ENCODE measurements at regions not wholly inside any gene's neighbourhood (a gene's known extent, or its start where the extent isn't known, plus 50 kb on each side); places are given as distances from the start of the nearest gene placed in this dataset.
"Not testable (repeated sequence)": the region's sequence is repeated elsewhere in the genome, so short reads cannot be mapped to it uniquely, and the experiment has no call there.

DNA sequence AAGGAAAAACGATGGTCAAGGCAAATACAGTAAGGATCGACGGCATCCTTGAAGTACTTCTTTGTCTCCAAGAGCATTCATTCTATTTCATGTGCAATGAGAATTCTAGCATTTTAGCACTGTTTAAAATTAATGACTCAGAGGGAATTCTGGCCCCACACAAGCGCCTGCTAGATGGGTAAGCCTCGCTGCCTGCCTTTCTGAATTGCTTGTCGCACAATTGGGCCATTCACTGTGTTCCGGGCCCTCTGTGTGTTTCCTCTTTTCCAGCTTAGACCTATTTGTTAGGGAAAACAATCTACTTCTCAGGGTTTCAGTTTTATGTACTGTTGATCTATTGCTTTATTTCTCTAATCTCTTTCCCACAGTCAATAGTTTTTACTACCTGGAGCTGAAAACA is 204.7 kb upstream of the ZNF32 start:
- DNase-seq (ENCODE audit: low spot score) = no peak

DNA sequence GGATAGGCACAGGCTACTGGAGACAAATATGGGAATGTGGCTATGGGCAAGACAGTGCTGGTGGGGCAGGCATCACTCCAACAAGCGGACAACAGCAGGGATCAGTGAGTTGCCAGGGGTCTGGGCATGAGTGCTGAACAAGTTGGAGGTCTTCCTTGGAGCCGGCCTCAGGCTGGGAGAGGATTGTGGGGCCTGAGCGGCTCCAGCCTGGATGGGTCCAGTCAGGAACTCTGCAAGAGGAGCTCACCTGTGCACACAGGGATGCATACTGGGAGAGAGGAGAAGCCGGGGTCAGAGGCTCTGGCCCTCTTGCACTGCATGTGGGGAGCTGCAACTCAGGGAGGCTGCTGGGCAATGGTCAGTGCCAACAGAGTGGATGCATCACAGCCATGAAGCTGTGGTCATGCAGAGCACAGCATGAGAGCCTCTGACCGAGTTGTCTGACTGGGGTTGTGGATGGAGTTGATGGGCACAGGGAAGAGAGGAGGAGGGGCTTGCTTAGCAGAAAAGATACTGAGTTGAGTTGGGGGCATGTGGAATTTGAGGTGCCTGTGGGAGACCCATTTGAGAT is 204.0 kb upstream of the ZNF32 start:
- no peak for DNase-seq (ENCODE audit: low spot score)

DNA sequence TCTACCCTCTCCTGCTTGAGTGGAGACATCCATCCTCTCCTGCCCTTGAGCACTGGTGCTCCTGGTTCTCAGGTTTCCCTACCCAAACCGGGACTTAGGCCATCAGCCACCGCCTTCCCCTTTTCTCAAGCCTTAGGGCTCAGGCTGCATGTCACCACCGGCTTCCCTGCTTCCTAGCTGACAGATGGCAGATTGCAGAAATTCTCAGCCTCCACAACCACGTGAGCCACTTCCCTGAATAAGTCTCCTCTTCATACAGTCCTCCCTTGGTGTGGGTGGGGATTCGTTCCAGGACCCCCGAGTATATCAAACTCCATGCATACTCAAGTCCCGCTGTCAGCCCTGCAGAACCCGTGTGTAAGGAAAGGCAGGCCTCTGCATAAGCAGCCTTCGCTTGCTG is 203.5 kb upstream of the ZNF32 start:
- no peak for DNase-seq (ENCODE audit: low spot score)

DNA sequence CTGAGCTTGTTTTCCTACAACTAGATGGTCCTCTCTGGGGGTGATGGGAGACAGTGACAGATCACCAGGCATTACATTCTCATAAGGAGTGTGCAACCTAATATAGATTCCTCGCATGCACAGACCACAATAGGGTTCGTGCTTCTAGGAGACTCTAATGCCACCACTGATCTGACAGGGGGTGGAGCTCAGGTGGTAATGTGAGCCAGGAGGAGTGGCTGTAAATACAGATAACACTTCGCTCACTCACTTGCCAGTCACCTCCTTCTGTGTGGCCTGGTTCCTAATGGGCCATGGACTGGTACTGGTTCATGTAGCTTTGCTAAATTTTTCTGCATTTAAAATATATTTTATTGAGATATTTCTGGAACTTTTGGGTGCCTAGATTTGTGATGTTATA is 202.3 kb upstream of the ZNF32 start:
- DNase-seq (ENCODE audit: low spot score) = no peak

DNA sequence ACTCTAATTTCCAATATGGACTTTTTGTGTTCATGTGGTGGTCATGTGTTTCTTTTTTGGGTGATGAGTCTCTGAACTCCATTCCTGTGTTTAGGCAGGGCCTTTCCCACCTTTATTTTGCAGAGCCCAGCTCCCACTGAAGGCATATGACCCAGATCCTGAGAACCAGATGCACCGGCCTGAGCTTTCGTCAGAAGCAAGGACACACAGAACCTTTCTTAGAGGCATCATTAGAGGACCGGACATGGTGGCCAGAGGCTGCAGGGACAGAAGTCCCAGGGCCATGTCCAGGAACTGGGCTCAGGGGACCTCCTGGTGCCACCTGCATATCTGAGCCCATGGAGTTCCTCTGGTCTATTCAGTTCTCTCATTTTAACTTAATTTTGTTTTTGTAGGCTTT is 200.9 kb upstream of the ZNF32 start:
- no peak for DNase-seq (ENCODE audit: low spot score)

DNA sequence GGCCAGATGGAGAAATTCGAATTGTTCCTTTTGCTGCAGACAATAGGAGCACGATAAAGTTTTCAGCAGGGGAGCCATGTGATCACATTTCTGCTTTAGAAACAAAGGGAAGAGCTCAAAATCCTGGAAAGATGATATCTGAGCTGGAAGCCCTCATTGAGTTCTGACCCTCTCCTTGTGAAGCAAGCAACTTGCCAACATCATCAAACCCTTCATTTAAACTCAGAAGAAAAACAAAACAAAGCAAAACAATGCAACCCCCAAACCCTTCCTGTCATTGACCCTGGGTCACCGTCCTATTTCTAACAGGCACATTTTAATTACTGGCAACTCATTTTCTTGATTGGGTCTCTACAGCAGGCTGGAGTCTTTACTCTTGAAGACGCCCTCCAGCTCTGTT is 198.3 kb upstream of the ZNF32 start:
- DNase-seq (ENCODE audit: low spot score) = no peak

DNA sequence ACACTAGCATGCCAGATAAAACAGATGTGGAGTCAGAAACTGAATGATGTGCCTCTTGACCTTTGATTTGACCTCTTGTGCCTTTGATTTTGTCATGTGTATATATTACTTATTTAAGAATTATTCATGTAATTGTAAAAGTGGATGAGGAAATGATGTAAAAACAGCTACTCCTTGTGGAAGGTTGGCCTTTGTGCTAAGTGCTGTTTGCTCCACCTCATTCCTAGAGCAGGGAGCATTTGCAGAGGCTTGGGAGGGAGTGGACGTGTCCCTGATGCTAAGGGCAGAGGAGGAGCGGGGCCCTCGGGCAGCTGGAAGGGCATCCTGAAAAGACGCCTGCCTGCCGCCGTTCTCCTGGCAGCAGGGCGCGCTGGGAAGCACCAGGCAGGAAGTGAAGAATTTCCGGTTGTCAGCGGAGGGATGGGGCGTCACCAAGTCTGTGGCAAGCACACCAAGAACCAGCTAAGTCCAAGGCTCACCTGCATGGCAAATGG is 197.6 kb upstream of the ZNF32 start:
- DNase-seq (ENCODE audit: low spot score) = no peak

DNA sequence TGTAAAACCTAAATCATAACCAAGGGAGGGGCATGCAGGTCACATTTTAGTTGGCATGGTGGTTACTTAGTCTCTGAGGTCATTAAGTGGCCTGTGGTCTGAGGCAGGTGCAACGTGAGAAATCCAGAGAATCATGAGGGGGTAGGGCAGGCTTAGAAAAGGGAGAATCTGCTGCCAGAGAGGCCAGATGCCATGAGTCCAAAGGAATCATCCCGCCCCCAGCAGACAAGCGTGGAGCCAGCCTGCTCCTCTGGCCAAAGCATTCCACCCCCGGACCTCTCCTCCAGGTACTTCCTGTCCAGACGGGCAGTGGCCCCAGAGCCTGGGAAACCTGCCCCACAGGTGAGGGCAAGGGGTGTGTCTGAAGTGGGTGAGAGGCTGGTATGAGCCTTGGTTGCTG is 196.4 kb upstream of the ZNF32 start:
- DNase-seq (ENCODE audit: low spot score) = no peak

DNA sequence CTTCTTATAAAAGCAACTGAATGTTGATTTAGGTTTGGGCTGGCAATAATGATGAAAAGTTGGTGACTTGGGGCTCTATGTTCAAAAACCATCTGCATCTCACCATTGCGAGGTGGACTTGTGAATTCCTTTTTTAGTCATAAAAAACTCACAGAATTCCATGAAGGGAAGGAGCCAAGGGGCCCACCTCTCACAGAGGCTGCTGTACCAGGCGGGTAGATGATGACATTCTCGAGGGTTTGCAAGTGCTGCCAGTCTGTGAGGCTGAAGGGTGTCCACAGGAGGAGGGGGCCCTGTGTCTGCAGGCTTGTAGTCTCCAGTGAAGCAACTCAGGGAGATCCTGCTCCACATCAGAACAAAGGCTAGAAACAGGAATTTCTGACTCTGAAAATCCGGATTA is 195.5 kb upstream of the ZNF32 start:
- DNase-seq (ENCODE audit: low spot score) = no peak

DNA sequence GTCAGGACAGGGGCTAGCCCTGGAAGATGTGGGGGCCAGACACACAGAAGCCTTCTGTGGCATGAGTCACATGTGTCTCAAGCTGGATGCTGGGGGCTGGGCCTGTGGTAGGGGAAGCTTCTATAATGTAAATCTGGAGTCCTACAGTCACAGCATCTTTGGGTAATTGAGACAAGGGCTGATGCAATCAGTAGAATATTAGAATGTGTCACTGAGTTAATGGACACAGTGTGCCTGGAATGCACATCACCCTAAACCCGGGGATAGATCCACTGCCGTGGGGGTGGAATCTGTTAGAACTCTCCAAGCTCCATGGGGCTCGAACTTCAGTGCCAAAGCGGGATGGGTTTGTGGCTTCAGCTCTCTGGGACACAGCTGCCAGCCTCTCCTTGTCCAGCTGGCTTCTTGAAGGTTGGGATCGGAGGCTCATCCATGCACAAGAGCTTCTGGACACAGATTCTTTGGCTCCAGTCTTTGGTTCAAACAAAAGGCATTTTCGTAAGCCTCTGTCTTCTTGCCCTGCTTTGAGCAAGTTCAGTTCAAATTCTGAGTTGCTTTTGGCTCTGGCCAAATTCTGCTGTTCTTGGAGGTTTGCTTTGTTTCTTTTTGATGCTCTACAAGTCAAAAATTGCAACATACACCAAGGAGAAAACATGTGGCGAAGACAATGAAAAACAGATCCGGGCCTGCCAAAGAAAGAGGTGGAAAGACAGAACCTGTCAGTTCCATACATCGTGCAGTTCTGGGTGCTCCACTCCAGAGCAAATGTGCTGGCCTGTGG is 194.8 kb upstream of the ZNF32 start:
- peak; percentile 43 for DNase-seq (ENCODE audit: low spot score)

DNA sequence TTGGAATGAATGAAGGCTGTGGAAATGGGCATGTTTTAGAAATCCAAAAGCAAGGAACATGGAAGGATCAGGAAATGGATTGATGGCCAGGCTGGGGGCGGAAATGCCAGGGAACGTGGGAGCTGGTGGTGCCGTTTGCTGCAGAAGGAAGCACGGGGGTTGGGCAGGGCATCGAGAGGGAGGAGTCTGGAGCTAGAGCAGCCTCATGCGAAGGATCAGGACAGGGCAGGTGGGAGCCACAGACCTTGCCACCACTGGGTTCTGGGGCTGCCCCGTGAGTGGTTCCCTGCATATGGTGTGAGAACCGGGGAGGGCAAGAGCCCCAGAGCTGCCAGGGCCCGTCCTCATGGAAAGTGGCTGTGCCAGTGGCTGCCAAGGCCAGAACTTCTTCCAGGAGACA is 193.8 kb upstream of the ZNF32 start:
- no peak for DNase-seq (ENCODE audit: low spot score)

DNA sequence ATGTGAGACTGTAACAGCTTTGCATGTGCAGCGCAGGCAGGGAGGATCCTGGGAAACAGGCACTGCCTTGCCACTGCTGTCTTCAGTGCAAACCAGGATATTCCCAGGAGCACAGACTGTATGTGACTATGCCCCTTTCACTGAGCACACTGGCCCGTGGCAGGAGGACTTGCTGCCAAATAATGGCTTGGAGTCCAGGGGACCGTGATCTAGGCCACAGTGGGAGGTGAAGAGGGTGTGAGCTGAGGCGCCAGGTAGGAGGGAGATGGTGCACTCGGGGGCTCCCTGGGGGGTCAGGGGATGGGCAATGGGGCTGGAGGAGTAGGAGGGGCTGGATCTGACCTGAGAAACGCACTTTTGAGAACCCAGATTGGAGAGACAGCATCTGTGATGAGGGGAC is 193.4 kb upstream of the ZNF32 start:
- DNase-seq (ENCODE audit: low spot score) = no peak

DNA sequence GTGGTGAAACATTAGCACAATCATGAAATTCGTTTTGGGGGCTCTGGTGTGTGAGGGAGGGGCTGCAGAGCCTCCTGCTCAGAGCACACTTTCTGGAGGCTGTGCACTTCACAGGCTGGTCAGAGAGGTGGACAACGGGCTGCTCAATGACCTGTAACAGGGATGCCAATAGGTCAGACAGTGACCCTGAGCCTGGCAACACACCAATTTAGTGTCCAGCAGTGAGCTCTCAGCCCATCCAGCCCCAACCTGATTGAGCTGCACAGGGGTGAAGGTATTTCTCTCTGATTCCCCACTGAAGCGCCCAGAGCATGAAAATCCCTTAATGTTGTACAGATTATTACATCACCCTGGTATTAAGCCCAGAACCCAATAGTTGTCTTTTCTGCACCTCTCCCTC is 191.3 kb upstream of the ZNF32 start:
- no peak for DNase-seq (ENCODE audit: low spot score)

DNA sequence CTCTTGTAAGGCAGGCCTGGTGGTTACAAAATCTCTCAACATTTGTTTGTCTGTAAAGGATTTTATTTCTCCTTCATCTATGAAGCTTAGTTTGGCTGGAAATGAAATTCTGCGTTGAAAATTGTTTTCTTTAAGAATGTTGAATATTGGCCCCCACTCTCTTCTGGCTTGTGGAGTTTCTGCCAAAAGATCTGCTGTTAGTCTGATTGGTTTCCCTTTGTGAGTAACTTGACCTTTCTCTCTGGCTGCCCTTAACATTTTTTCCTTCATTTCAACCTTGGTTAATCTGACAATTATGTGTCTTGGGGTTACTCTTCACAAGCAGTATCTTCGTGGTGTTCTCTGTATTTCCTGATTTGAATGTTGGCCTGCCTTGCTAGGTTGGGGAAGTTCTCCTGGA is 186.1 kb upstream of the ZNF32 start:
- not testable (repeated sequence) for DNase-seq (ENCODE audit: low spot score)

DNA sequence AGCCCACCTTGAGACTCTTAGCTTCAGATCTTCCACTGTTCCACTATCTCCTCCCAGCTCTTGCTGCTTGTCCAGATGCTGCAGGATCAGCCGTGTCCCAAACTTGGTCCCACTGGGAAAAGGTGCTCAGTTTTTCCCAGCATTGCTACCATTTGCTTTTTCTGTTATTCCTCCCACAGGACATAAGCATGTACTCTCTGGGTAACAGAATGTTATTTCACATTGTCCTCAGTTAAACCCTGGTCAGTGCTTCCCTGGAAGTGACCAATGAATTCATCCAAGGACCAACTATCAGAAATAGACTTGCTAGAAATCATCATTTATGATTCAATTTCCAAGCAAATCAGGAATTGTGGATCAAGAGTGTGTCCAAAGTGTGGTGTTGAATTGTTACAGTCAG is 179.2 kb upstream of the ZNF32 start:
- DNase-seq (ENCODE audit: low spot score) = no peak

DNA sequence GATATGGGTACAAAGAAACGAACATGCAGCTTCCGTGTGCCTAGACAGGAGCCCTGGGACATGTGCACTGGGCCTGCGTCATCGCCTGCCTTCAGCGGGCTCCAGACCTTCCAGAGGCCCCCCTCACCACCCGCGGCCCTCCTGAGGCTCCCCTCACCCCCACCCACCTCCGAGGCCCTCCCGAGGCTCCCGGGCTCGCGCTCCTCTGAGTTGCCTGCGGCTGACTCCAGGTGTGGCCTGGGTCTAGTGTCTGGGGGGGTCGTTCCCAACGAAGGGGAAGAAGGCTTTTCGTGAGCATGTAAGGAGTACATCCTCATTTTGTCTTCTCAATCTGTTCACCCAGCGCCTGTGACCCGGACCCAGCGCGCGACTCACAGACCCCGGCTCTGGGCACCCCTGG is 177.3 kb upstream of the ZNF32 start:
- DNase-seq (ENCODE audit: low spot score) = no peak

DNA sequence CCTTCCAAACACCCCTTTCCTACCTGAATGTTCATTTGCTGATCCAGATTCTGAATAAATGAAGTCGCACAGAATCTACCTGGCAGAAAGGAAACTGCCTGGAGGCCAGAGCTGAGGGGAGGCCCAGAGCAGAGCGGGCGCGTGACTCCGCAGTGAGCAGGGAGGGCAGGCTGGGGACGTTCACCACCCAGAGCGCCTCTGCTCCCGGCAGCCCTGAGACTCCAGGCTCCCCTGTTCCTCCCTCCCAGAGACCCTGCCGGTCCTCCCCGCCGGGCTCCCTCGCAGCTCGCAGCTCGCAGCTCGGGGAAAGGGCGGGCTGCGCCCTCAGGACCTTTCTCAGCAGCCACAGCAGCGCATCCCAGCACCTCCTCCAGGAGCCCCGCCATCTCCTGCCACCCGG is 176.7 kb upstream of the ZNF32 start:
- no peak for DNase-seq (ENCODE audit: low spot score)

DNA sequence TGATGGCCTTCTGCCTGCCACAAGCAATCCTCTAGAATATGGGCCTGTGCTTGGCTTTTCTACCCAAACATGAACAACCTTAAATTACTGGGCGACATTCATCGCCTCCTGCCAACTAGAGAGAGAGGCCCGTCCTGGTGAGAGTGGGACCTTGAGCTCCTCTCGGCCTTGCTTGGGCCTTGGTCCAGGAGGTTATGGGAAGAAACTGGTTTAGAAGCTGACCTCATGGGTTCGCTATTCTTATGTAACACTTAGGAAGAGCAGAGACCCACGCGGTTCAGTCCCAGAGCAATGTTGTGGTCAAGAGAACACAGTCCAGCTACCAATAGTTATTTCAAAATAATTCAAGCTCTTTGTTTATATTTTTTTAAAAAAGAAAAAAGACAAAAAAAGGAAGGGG is 176.3 kb upstream of the ZNF32 start:
- no peak for DNase-seq (ENCODE audit: low spot score)

DNA sequence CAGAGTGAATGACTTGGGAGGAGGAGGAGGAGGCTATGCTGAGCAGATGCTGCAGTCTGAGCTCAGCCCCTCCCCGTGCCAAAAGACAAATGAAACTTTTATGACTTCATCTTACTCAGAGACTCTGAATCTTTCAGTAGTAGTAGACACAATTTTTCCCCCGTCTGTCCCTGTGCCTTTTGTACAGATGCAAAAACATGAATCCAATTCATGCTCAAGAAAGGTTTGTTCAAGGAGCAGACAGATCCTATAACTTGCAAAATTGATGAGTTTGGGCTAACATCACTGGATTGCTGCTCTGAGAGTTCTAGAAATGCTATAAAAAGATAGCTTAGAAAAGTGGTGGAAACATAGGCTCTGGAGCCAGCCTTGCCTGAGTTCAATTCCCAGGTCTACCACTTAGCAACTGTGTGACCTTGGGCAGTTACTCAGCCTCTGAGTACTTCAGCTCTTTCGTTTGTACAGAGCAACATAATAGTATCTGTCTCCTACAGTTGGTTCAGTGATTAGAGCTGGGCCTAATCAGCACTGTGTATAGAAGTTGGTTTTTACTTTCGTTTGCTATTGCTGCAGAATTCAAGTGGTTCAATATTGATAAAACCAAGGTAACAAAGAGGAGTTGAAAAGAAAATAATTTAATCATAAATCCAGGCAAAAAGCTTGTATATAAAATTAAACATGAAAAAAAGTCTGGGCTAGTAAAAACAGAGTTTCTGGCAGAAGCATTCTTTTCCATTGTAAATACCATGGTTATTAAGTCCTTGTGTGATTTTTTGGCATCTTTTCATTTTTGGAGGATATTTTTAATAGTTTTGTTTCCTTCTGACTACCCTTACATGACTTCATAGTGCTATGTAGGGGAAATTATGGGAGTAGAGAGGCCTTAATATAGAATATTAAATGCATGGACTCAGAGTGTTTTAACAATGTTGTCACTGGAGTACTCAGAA is 174.2 kb upstream of the ZNF32 start:
- no peak for DNase-seq (ENCODE audit: low spot score)

DNA sequence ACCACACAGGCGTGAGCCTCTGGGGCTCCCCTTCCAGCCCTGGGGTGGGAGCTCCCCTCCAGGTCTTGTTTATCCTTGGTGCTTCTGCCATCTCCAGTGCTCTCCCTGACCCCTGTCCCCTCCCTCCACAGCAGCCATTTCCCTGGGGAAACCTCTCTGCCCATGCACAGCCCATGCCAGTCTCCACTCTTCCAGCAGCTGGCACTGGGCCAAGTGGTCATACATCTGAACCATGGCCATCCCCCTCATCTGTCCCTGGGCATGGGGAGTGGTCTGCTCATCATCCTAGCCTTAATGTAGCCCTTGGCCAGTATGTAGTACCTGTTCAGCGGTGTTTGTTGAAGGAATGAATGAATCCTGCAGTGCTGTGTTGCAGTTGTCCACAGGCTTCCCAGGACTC is 172.4 kb upstream of the ZNF32 start:
- DNase-seq (ENCODE audit: low spot score) = no peak

DNA sequence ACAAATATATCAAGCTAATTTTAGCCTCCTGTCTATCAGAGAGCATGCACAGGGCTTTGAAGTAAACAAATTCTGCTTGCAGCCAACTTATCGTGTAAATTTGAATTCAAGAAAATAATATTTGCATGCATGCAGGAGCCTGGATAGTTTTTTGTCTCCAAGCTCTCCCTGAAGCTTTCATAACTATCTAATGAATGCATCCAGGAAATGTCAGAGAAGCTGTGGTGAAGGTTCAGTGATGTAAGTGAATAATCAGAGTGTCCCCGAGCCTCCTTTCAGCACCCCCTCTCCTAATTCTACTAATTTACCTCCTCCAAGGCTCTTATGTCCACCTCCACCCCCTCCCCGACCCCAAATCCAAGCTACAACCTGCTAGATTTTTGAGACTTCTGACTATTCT is 172.0 kb upstream of the ZNF32 start:
- no peak for DNase-seq (ENCODE audit: low spot score)

DNA sequence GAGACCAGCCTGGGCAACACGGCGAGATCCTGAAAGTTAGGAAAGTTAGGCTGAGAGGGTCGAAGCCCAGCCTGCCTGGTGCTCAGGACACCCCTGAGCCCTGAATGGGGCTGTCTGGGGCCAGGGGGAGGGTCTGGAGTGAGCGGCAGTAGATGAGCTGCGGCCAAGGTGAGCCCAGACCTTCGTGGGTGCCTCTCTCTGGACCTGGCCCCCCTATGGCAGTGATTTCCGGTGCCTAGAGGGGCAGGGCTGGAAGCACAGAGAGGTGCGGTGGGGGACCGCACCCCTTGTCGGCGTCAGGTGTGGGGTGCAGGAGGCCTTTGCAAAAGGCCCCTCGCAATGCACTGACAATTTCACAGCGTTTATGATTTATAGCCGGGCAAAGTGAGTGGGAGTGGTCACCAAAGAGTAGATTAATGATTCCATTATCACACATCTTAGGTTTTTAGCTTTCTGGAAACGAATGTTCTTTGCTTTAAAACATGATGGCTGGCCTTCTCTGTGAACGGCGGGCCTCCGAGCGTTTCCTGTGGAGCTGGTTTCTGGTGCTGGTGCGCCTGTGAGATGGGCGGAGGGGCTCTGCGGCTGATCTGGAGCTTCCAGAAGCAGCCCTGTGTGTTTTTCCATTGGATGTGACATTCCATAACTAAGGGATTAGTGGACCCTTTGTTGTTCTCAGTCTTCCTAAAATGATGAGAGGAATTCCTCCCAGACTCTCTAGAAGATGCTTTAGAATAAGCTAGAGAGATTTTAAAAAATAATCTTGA is 171.0 kb upstream of the ZNF32 start:
- DNase-seq (ENCODE audit: low spot score) = no peak
